ENCODE measurements at regions not wholly inside any gene's neighbourhood (a gene's known extent, or its start where the extent isn't known, plus 50 kb on each side); places are given as distances from the start of the nearest gene placed in this dataset.

- TF ChIP-seq EP300 (IDR thresholded peaks at IDR 0.05) = no peak
- 70% methylated on average over 4 of the region's 4 CpGs for WGBS
- intact Hi-C loops (cut with DNase I) = no loop called here
Observed at GRCh38 chr5:44454002-44454401, 64.8 kb upstream of the FGF10 start.

GRCh38 chr5:44446399-44446798, 57.2 kb upstream of the FGF10 start:
- Histone ChIP-seq H3K36me3 (no peaks in the 10 kb centered on the region), H3K4me3 (no peak overlapping the region), H3K27me3 (no peaks in the 10 kb centered on the region), H3K9me3 (no peaks in the 10 kb centered on the region), H3K4me1 (no peaks in the 10 kb centered on the region), H3K27ac (replicated peaks in 1 of 4) (no peak overlapping the region)
- DNase-seq (ENCODE audit: extremely low spot score) = no peak
- intact Hi-C loops (cut with DNase I) = no loop called here
- TF ChIP-seq CTCF (IDR thresholded peaks at IDR 0.05) (no peak), POLR2A (IDR thresholded peaks at IDR 0.05; ENCODE audit: low read depth) (no peak), POLR2AphosphoS5 (IDR thresholded peaks at IDR 0.05) (no peak), EP300 (IDR thresholded peaks at IDR 0.05) (no peak)

More at GRCh38 chr5:44454002-44454401, 64.8 kb upstream of the FGF10 start:
- Histone ChIP-seq H3K27me3 (no peaks in the 10 kb centered on the region), H3K36me3 (no peaks in the 10 kb centered on the region), H3K27ac (replicated peaks in 1 of 4) (no peak overlapping the region), H3K4me3 (no peak overlapping the region), H3K9me3 (no peaks in the 10 kb centered on the region), H3K4me1 (no peaks in the 10 kb centered on the region)
- no peak for DNase-seq (ENCODE audit: extremely low spot score)

GRCh38 chr5:44443172-44443571, 54.0 kb upstream of the FGF10 start:
- no peak for DNase-seq (ENCODE audit: extremely low spot score)
- intact Hi-C loops (cut with DNase I) = no loop called here
- H3K27me3 ChIP-seq = no peaks in the 10 kb centered on the region
- H3K4me3 ChIP-seq = no peak overlapping the region
- H3K9me3 ChIP-seq = no peaks in the 10 kb centered on the region
- no peaks in the 10 kb centered on the region for H3K36me3 ChIP-seq
- no peak overlapping the region for H3K27ac ChIP-seq (replicated peaks in 1 of 4)
- no peak for TF ChIP-seq CTCF (IDR thresholded peaks at IDR 0.05)
- TF ChIP-seq EP300 (IDR thresholded peaks at IDR 0.05) = no peak
- no peak for TF ChIP-seq POLR2A (IDR thresholded peaks at IDR 0.05; ENCODE audit: low read depth)
- no peak for TF ChIP-seq POLR2AphosphoS5 (IDR thresholded peaks at IDR 0.05)
- H3K4me1 ChIP-seq = no peaks in the 10 kb centered on the region
- WGBS = 71% methylated on average over 2 of the region's 2 CpGs

- Histone ChIP-seq H3K27ac (replicated peaks in 1 of 4) (no peak overlapping the region), H3K27me3 (no peaks in the 10 kb centered on the region), H3K9me3 (no peaks in the 10 kb centered on the region), H3K4me1 (no peaks in the 10 kb centered on the region), H3K4me3 (no peak overlapping the region), H3K36me3 (no peaks in the 10 kb centered on the region)
- no peak for DNase-seq (ENCODE audit: extremely low spot score)
- TF ChIP-seq CTCF (IDR thresholded peaks at IDR 0.05) (no peak), EP300 (IDR thresholded peaks at IDR 0.05) (no peak), POLR2AphosphoS5 (IDR thresholded peaks at IDR 0.05) (no peak), POLR2A (IDR thresholded peaks at IDR 0.05; ENCODE audit: low read depth) (no peak)
- intact Hi-C loops (cut with DNase I) = no loop called here
Observed at GRCh38 chr5:44441460-44441859, 52.2 kb upstream of the FGF10 start.

- Histone ChIP-seq H3K4me3 (no peak overlapping the region), H3K36me3 (no peaks in the 10 kb centered on the region), H3K27ac (replicated peaks in 1 of 4) (no peak overlapping the region), H3K4me1 (no peaks in the 10 kb centered on the region), H3K27me3 (no peaks in the 10 kb centered on the region), H3K9me3 (no peaks in the 10 kb centered on the region)
- intact Hi-C loops (cut with DNase I) = no loop called here
- no peak for DNase-seq (ENCODE audit: extremely low spot score)
- TF ChIP-seq POLR2A (IDR thresholded peaks at IDR 0.05; ENCODE audit: low read depth) = no peak
- TF ChIP-seq CTCF (IDR thresholded peaks at IDR 0.05) = no peak
- no peak for TF ChIP-seq EP300 (IDR thresholded peaks at IDR 0.05)
- TF ChIP-seq POLR2AphosphoS5 (IDR thresholded peaks at IDR 0.05) = no peak
Observed at GRCh38 chr5:44440186-44440585, 51.0 kb upstream of the FGF10 start.

Small RNAs in the stretch of these regions (small RNA-seq; reads per million reads assigned to genes)
- gene RN7SL383P = 0 reads per million in 3 donors

All from esophagus muscularis mucosa (tissue), 4 donors.